Keratinocyte (primary cell): ENCODE measurements at regions not wholly inside any gene's neighbourhood (a gene's known extent, or its start where the extent isn't known, plus 50 kb on each side); places are given as distances from the start of the nearest gene placed in this dataset.

Experiments used
- DNase-seq: peaks from one replicate; pipeline ENCODE4 v3.0.0-alpha.2; 2011; ENCODE audit warnings: low read depth, missing footprints, low spot score
- FAIRE-seq: peaks from 2 replicates; lab custom pipeline; 2011; peaks lifted over from hg19 to GRCh38; lab: Jason Lieb, UNC
- H2AFZ ChIP-seq: 2 replicates; pipeline ENCODE4 v1.6.0; 2012; ENCODE audit warnings: low read length, control low read depth, inconsistent platforms; ENCODE audit not compliant: control insufficient read depth
- H3K27ac ChIP-seq: 2 replicates; pipeline ENCODE4 v1.5.1; 2011; ENCODE audit warnings: low read length; ENCODE audit not compliant: control insufficient read depth, insufficient read depth
- H3K27me3 ChIP-seq: 3 replicates; pipeline ENCODE4 v1.6.0; 2011; ENCODE audit warnings: low read length; ENCODE audit not compliant: control insufficient read depth, insufficient read depth; ENCODE audit errors: extremely low read depth
- H3K36me3 ChIP-seq, 2 experiments: 2 replicates in 1 of 2; 3 replicates in 1 of 2; pipeline ENCODE4 v1.5.1; 2011; ENCODE audit warnings: low read length in 2 of 2, mild to moderate bottlenecking in 1 of 2; ENCODE audit not compliant: control insufficient read depth in 2 of 2, insufficient read depth in 2 of 2; ENCODE audit errors: extremely low read depth in 1 of 2
- H3K4me1 ChIP-seq: 3 replicates; pipeline ENCODE4 v1.5.1; 2011; ENCODE audit warnings: low read length; ENCODE audit not compliant: control insufficient read depth, insufficient read depth; ENCODE audit errors: extremely low read depth
- H3K4me2 ChIP-seq: 3 replicates; pipeline ENCODE4 v1.6.0; 2011; ENCODE audit warnings: low read depth, low read length; ENCODE audit not compliant: control insufficient read depth, insufficient read depth; ENCODE audit errors: extremely low read depth
- H3K4me3 ChIP-seq, 3 experiments: fragments of 200-600 bp in 1 of 3; sonication (generic) in 1 of 3; 2 replicates in 2 of 3; 3 replicates in 1 of 3; pipeline ENCODE4 v1.5.1; 2011 to 2016; ENCODE audit warnings: low read length in 3 of 3, mild to moderate bottlenecking in 3 of 3, control low read depth in 2 of 3, inconsistent platforms in 1 of 3, low read depth in 1 of 3, mixed read lengths in 1 of 3, mixed run types in 1 of 3, moderate library complexity in 1 of 3; ENCODE audit not compliant: control insufficient read depth in 2 of 3, insufficient read depth in 2 of 3; ENCODE audit errors: extremely low read depth in 1 of 3
- H3K79me2 ChIP-seq: 2 replicates; pipeline ENCODE4 v1.6.0; 2012; ENCODE audit warnings: low read length; ENCODE audit not compliant: control insufficient read depth, insufficient read depth
- H3K9ac ChIP-seq: 3 replicates; pipeline ENCODE4 v1.6.0; 2011; ENCODE audit warnings: low read length; ENCODE audit not compliant: control insufficient read depth, insufficient read depth; ENCODE audit errors: extremely low read depth
- H3K9me1 ChIP-seq: 3 replicates; pipeline ENCODE4 v1.6.0; 2011; ENCODE audit warnings: low read length; ENCODE audit not compliant: control insufficient read depth, insufficient read depth; ENCODE audit errors: extremely low read depth
- H3K9me3 ChIP-seq: 2 replicates; pipeline ENCODE4 v1.5.1; 2012; ENCODE audit warnings: low read depth, low read length; ENCODE audit not compliant: control insufficient read depth
- H4K20me1 ChIP-seq: 3 replicates; pipeline ENCODE4 v1.6.0; 2011; ENCODE audit warnings: low read length; ENCODE audit not compliant: control insufficient read depth, insufficient read depth; ENCODE audit errors: extremely low read depth
- EZH2 ChIP-seq: IDR thresholded peaks from one replicate; pipeline ENCODE4 v1.6.1; 2012; ENCODE audit warnings: inconsistent platforms, mild to moderate bottlenecking, low read length, moderate library complexity
- dilution Hi-C: fragments of 300-500 bp; cut with MboI; formaldehyde crosslinking; loops from one replicate; pipeline ENCODE4 v1.7.0; 2020; ENCODE audit warnings: low sequenced_read_pairs; ENCODE audit not compliant: extremely low pct_ligation_motif_present
- TF ChIP-seq, protein P1 (sequence below), 3 experiments: IDR thresholded peaks in 1 of 3; conservative IDR thresholded peaks in 1 of 3; optimal IDR thresholded peaks in 1 of 3; 2 replicates in 2 of 3; 3 replicates in 1 of 3; pipeline versions ENCODE3 to v1.5.1; 2011; ENCODE audit warnings: low read length in 3 of 3, mild to moderate bottlenecking in 3 of 3, moderate library complexity in 2 of 3, control low read depth in 1 of 3, inconsistent platforms in 1 of 3; ENCODE audit not compliant: insufficient read depth in 2 of 3; ENCODE audit errors: extremely low read depth in 1 of 3

DNA sequence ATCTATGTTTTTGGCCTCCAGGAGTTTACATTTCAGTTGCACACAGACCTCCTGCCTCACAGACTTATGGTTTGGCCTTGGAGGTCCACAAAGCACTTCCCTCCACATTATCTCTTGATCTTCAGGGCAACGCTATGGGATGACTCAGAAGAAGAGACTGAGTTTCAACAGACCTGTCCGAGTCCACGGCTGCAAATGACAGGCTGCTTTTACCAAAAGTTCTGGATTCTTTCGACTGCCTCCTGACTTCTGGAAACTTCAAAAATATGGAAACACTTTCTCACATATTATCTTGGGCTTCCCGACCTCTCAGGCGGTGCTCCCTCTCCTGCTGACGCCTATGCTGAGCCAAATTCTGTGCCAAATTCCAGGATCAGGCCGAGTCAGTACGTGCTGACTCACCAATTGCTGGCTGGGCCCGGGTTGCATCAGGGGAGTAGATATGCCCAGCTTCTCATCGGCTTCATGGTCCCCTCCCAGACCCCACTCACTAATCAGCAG lies 190.2 kb downstream of the BMP7 start:
- peak; percentile 80 for FAIRE-seq
- no peaks in the 10 kb centered on the region for H3K9me1 ChIP-seq
- H3K36me3 ChIP-seq = no peaks in the 10 kb centered on the region
- peak overlapping the region; percentile 20 for H3K9ac ChIP-seq
- H3K4me2 ChIP-seq = peak overlapping the region; percentile 65
- no peaks in the 10 kb centered on the region for H3K79me2 ChIP-seq
- H3K27me3 ChIP-seq = peaks cover 7% of the 10 kb centered on the region
- peak overlapping the region; percentile 55 for H2AFZ ChIP-seq
- TF ChIP-seq, protein P1, sequence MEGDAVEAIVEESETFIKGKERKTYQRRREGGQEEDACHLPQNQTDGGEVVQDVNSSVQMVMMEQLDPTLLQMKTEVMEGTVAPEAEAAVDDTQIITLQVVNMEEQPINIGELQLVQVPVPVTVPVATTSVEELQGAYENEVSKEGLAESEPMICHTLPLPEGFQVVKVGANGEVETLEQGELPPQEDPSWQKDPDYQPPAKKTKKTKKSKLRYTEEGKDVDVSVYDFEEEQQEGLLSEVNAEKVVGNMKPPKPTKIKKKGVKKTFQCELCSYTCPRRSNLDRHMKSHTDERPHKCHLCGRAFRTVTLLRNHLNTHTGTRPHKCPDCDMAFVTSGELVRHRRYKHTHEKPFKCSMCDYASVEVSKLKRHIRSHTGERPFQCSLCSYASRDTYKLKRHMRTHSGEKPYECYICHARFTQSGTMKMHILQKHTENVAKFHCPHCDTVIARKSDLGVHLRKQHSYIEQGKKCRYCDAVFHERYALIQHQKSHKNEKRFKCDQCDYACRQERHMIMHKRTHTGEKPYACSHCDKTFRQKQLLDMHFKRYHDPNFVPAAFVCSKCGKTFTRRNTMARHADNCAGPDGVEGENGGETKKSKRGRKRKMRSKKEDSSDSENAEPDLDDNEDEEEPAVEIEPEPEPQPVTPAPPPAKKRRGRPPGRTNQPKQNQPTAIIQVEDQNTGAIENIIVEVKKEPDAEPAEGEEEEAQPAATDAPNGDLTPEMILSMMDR (optimal IDR thresholded peaks at IDR 0.05 in 1 of 3, IDR thresholded peaks at IDR 0.05 in 1 of 3, conservative IDR thresholded peaks at IDR 0.05 in 1 of 3; ENCODE audit: extremely low read depth in 1 of 3, insufficient read depth in 2 of 3, low read length in 3 of 3) = no peak
- no peak for TF ChIP-seq EZH2
- DNase-seq = no peak
- no peaks in the 10 kb centered on the region for H4K20me1 ChIP-seq
- H3K9me3 ChIP-seq = peaks cover 2% of the 10 kb centered on the region
- peak overlapping the region; percentile 45 for H3K27ac ChIP-seq
- dilution Hi-C loops = loop anchor here (25.0 kb wide), 1 partner anchor 261 kb away; the partner anchor contains the start of gene SPO11
- H3K4me1 ChIP-seq = peaks cover 26% of the 10 kb centered on the region
- H3K4me3 ChIP-seq = peak overlapping the region in 1 of 3 experiments; percentile 34

DNA sequence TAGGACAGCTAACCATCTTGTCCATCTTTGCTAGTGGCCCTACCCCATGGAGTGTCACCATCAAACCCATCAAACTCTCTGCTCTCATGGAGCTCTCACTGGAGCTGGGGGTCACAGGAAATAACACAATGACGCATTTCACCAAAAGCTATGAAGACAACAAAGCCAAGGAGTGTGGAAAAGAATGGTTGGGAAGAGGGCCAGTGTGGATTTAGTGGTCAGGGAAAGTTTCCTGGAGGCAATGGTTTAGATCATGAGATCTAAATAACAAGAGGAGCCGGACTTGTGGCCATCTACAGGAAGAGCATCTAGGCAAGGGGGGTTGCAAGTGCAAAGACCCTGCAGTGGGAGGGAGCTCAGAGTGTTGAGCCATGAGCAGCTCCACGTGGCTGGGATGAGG lies 189.5 kb downstream of the BMP7 start:
- H3K9ac ChIP-seq = peak overlapping the region; percentile 20
- TF ChIP-seq, protein P1 (optimal IDR thresholded peaks at IDR 0.05 in 1 of 3, IDR thresholded peaks at IDR 0.05 in 1 of 3, conservative IDR thresholded peaks at IDR 0.05 in 1 of 3; ENCODE audit: extremely low read depth in 1 of 3, insufficient read depth in 2 of 3, low read length in 3 of 3) = no peak
- no peak for TF ChIP-seq EZH2

More for the DNA sequence above, 189.5 kb downstream of the BMP7 start:
- H3K4me3 ChIP-seq = no peak overlapping the region
- peak overlapping the region; percentile 65 for H3K4me2 ChIP-seq
- no peaks in the 10 kb centered on the region for H3K36me3 ChIP-seq
- H3K27me3 ChIP-seq = no peaks in the 10 kb centered on the region
- H3K9me3 ChIP-seq = peaks cover 2% of the 10 kb centered on the region
- no peak overlapping the region for H2AFZ ChIP-seq
- DNase-seq (no peak), FAIRE-seq (peak; percentile 26)
- peak overlapping the region; percentile 45 for H3K27ac ChIP-seq
- dilution Hi-C loops = loop anchor here (25.0 kb wide), 1 partner anchor 260 kb away; the partner anchor contains the start of gene SPO11
- no peaks in the 10 kb centered on the region for H4K20me1 ChIP-seq
- peaks cover 20% of the 10 kb centered on the region for H3K4me1 ChIP-seq
- no peaks in the 10 kb centered on the region for H3K79me2 ChIP-seq
- H3K9me1 ChIP-seq = no peaks in the 10 kb centered on the region
